Transverse colon (tissue), 4 donors: ENCODE measurements at regions not wholly inside any gene's neighbourhood (a gene's known extent, or its start where the extent isn't known, plus 50 kb on each side); places are given as distances from the start of the nearest gene placed in this dataset.

ENCODE experiments used
- DNase-seq: peaks from one replicate; pipeline ENCODE4 v3.0.0-alpha.2; 2019
- H3K27ac ChIP-seq, 4 donors: fragments of 200-600 bp; sonication (generic); 2 replicates each; pipeline ENCODE4 v1.5.1; 2016 to 2018; ENCODE audit warnings: inconsistent platforms in 4 of 4
- H3K27me3 ChIP-seq: fragments of 200-600 bp; sonication (generic); 2 replicates; pipeline ENCODE4 v1.5.1; 2017; ENCODE audit warnings: inconsistent platforms
- H3K36me3 ChIP-seq, 4 donors: fragments of 200-600 bp; sonication (generic); 2 replicates each; pipeline ENCODE4 v1.5.1; 2017 to 2019; ENCODE audit warnings: inconsistent platforms in 4 of 4
- H3K4me1 ChIP-seq, 4 donors: fragments of 200-600 bp; sonication (generic); 2 replicates each; pipeline ENCODE4 v1.5.1; 2017 to 2020; ENCODE audit warnings: inconsistent platforms in 4 of 4
- H3K4me3 ChIP-seq, 4 donors: fragments of 200-600 bp; sonication (generic); 1 replicate in 1 of 4; 2 replicates in 3 of 4; pipeline versions ENCODE4 v1.5.1 to v1.6.1; 2017 to 2019; ENCODE audit warnings: inconsistent platforms in 4 of 4
- H3K9me3 ChIP-seq, 2 donors: fragments of 200-600 bp; sonication (generic); 2 replicates each; pipeline ENCODE4 v1.5.1; 2017 to 2019; ENCODE audit warnings: inconsistent platforms in 2 of 2
- CTCF ChIP-seq, 5 experiments: fragments of 200-600 bp in 3 of 5; fragments of 450-650 bp in 2 of 5; sonication (generic) in 3 of 5; IDR thresholded peaks; 1 replicate in 2 of 5; 2 replicates in 3 of 5; pipeline ENCODE4 v1.5.1; 2016 to 2017; ENCODE audit warnings: antibody characterized with exemption in 5 of 5, inconsistent platforms in 3 of 5, mild to moderate bottlenecking in 2 of 5, moderate library complexity in 1 of 5
- EP300 ChIP-seq: sonication (generic); formaldehyde crosslinking; IDR thresholded peaks from one replicate; pipeline ENCODE4 v1.6.1; 2017; ENCODE audit warnings: antibody characterized with exemption, low read depth
- POLR2A ChIP-seq: fragments of 450-650 bp; IDR thresholded peaks from one replicate; pipeline ENCODE4 v1.6.1; 2016; ENCODE audit warnings: antibody characterized with exemption, mild to moderate bottlenecking, moderate library complexity
- POLR2AphosphoS5 ChIP-seq, 3 donors: sonication (generic); formaldehyde crosslinking; IDR thresholded peaks; one replicate each; pipeline ENCODE4 v1.6.1; 2016; ENCODE audit warnings: antibody characterized with exemption in 3 of 3
- WGBS, 2 donors: methylation state at CpG; one replicate each; pipeline ENCODE4 v1.1.5; 2018; ENCODE audit warnings: low coverage in 1 of 2; 5-methylcytosine and 5-hydroxymethylcytosine counted together
- in situ Hi-C, 4 donors: fragments of 200-750 bp; cut with MboI; loops; one replicate each; pipeline versions ENCODE4 v1.15.0 to v1.15.1; 2017; ENCODE audit warnings: low sequenced_read_pairs in 3 of 4, low pct_ligation_motif_present in 1 of 4, low pct_unique_long_range_greater_than_20kb in 1 of 4
- intact Hi-C: fragments of 100-400 bp; cut with DNase I; formaldehyde crosslinking; loops from one replicate; pipeline ENCODE4 v1.15.1; 2023; ENCODE audit warnings: low total_unique reads

- Histone ChIP-seq H3K9me3 (no peaks in the 10 kb centered on the region), H3K4me1 (no peaks in the 10 kb centered on the region), H3K27ac (no peak overlapping the region), H3K4me3 (no peak overlapping the region), H3K27me3 (no peaks in the 10 kb centered on the region), H3K36me3 (no peaks in the 10 kb centered on the region)
- WGBS, 2 donors: 64 to 75% methylated on average over 3 to 10 of the region's 10 CpGs
- intact Hi-C loops: loop anchor here (5.0 kb wide), 1 partner anchor 498 kb away; no protein-coding TSS in a partner anchor
- TF ChIP-seq POLR2A (no peak), CTCF (IDR thresholded peaks at IDR 0.05) (no peak), POLR2AphosphoS5 (IDR thresholded peaks at IDR 0.05) (no peak), EP300 (no peak)
- in situ Hi-C loops: no loop called here
- DNase-seq: no peak
These were observed 646.9 kb upstream of the TMEM132C start for GRCh38 chr12:127619869-127620734.

- Histone ChIP-seq H3K4me1 (no peaks in the 10 kb centered on the region), H3K36me3 (no peaks in the 10 kb centered on the region), H3K4me3 (no peak overlapping the region), H3K27ac (no peak overlapping the region), H3K9me3 (no peaks in the 10 kb centered on the region), H3K27me3 (no peaks in the 10 kb centered on the region)
- TF ChIP-seq POLR2A (no peak), EP300 (no peak), CTCF (IDR thresholded peaks at IDR 0.05) (no peak), POLR2AphosphoS5 (IDR thresholded peaks at IDR 0.05) (no peak)
- intact Hi-C loops (loop anchor here (5.0 kb wide), 1 partner anchor 499 kb away; no protein-coding TSS in a partner anchor), in situ Hi-C loops (no loop called here)
- WGBS, 2 donors: 48 to 59% methylated on average over 2 of the region's 2 CpGs
- DNase-seq: no peak
These were observed 646.1 kb upstream of the TMEM132C start for GRCh38 chr12:127620735-127621355.

- Histone ChIP-seq H3K4me1 (no peaks in the 10 kb centered on the region), H3K27ac (no peak overlapping the region), H3K27me3 (no peaks in the 10 kb centered on the region), H3K36me3 (no peaks in the 10 kb centered on the region), H3K9me3 (no peaks in the 10 kb centered on the region), H3K4me3 (no peak overlapping the region)
- intact Hi-C loops (loop anchor here (5.0 kb wide), 1 partner anchor 499 kb away; no protein-coding TSS in a partner anchor), in situ Hi-C loops (no loop called here)
- TF ChIP-seq EP300 (no peak), CTCF (IDR thresholded peaks at IDR 0.05) (no peak), POLR2A (no peak)
- no peak for DNase-seq
- 69% methylated on average over 9 of the region's 9 CpGs; no CpG with 5 or more reads in 1 of the 2 donors for WGBS, 2 donors
These were observed 645.6 kb upstream of the TMEM132C start for GRCh38 chr12:127621366-127621765.

GRCh38 chr12:127623362-127623761 is 643.6 kb upstream of the TMEM132C start:
- DNase-seq: no peak
- Histone ChIP-seq H3K27me3 (no peaks in the 10 kb centered on the region), H3K36me3 (no peaks in the 10 kb centered on the region), H3K9me3 (no peaks in the 10 kb centered on the region), H3K27ac (no peak overlapping the region), H3K4me1 (no peaks in the 10 kb centered on the region), H3K4me3 (no peak overlapping the region)
- no peak for TF ChIP-seq POLR2AphosphoS5 (IDR thresholded peaks at IDR 0.05)
- in situ Hi-C loops: no loop called here
- intact Hi-C loops: loop anchor here (5.0 kb wide), 1 partner anchor 501 kb away; no protein-coding TSS in a partner anchor
- WGBS, 2 donors: 85% methylated on average over 4 of the region's 4 CpGs; no CpG with 5 or more reads in 1 of the 2 donors
